ENCODE measurements at regions not wholly inside any gene's neighbourhood (a gene's known extent, or its start where the extent isn't known, plus 50 kb on each side); places are given as distances from the start of the nearest gene placed in this dataset.

DNA sequence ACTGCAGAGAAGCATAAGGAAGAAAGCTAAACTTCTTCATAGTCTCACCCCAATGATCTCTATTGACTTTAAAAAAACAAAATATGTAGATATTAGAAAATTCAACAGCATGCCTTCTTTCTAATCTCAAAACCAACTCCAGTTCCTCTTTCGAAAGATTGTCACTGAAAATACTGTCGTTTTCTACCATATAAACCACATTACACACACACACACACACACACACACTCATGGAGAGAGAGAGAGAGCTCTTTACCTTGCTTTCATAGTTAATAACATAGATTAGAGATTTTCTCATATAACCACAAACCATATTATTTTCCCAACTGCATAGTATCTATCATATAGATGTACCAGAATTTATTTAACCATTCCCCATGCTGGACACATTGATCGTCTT, 296.2 kb upstream of the MGMT start:
- no peak for TF ChIP-seq EZH2phosphoT487 (IDR thresholded peaks at IDR 0.05; ENCODE audit: low read depth, severe bottlenecking, unreplicated experiment)
- no peak for TF ChIP-seq EZH2 (IDR thresholded peaks at IDR 0.05; ENCODE audit: borderline replicate concordance)
- TF ChIP-seq, protein P1, sequence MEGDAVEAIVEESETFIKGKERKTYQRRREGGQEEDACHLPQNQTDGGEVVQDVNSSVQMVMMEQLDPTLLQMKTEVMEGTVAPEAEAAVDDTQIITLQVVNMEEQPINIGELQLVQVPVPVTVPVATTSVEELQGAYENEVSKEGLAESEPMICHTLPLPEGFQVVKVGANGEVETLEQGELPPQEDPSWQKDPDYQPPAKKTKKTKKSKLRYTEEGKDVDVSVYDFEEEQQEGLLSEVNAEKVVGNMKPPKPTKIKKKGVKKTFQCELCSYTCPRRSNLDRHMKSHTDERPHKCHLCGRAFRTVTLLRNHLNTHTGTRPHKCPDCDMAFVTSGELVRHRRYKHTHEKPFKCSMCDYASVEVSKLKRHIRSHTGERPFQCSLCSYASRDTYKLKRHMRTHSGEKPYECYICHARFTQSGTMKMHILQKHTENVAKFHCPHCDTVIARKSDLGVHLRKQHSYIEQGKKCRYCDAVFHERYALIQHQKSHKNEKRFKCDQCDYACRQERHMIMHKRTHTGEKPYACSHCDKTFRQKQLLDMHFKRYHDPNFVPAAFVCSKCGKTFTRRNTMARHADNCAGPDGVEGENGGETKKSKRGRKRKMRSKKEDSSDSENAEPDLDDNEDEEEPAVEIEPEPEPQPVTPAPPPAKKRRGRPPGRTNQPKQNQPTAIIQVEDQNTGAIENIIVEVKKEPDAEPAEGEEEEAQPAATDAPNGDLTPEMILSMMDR (IDR thresholded peaks at IDR 0.05; ENCODE audit: poor library complexity), result no peak
- 86% methylated on average over 3 of the region's 3 CpGs for WGBS (ENCODE audit: low lambda C conversion rate, missing lambda C conversion rate)
- Histone ChIP-seq H3K9me2 (replicated peaks; ENCODE audit: insufficient read depth) (no peaks in the 10 kb centered on the region), H3K9me3 (ENCODE audit: low read depth) (no peaks in the 10 kb centered on the region), H3K4me1 (ENCODE audit: insufficient read depth) (no peaks in the 10 kb centered on the region), H3K36me3 (replicated peaks; ENCODE audit: insufficient read depth, low read depth) (no peaks in the 10 kb centered on the region), H3K4me2 (no peak overlapping the region), H4K20me1 (ENCODE audit: insufficient read depth, poor library complexity, severe bottlenecking) (no peaks in the 10 kb centered on the region), H3K4me3 (no peak overlapping the region), H3K27ac (no peak overlapping the region), H2AFZ (no peak overlapping the region), H3K27me3 (no peaks in the 10 kb centered on the region), H3K79me2 (no peaks in the 10 kb centered on the region)
- no peak for DNase-seq (ENCODE audit: low spot score)

DNA sequence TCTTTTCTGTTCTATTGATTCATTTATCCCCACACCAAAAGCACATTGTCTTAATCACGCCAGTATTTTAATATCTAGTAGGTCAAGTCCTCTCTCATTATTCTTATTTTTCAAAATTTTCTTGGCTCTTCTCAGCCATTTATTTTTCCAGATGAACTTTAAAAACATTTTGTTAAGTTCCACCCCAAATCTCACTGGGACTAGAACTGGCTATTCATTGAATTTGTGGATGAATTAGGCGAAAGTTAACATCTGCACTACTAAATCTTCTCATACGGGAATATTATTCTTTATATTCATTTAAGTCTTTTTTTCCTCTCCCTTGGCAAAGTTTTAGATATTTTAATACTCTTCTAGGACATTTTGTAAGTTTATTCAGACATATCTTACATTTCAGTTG, 295.2 kb upstream of the MGMT start:
- 87% methylated on average over 3 of the region's 3 CpGs for WGBS (ENCODE audit: low lambda C conversion rate, missing lambda C conversion rate)
- H3K4me2 ChIP-seq, result no peak overlapping the region
- H3K4me3 ChIP-seq, result no peak overlapping the region
- no peak overlapping the region for H2AFZ ChIP-seq
- no peaks in the 10 kb centered on the region for H3K9me3 ChIP-seq (ENCODE audit: low read depth)
- no peaks in the 10 kb centered on the region for H3K9me2 ChIP-seq (replicated peaks; ENCODE audit: insufficient read depth)
- H3K27ac ChIP-seq, result no peak overlapping the region
- no peaks in the 10 kb centered on the region for H3K36me3 ChIP-seq (replicated peaks; ENCODE audit: insufficient read depth, low read depth)
- no peaks in the 10 kb centered on the region for H3K4me1 ChIP-seq (ENCODE audit: insufficient read depth)
- H3K27me3 ChIP-seq, result no peaks in the 10 kb centered on the region
- TF ChIP-seq EZH2phosphoT487 (IDR thresholded peaks at IDR 0.05; ENCODE audit: low read depth, severe bottlenecking, unreplicated experiment), result no peak
- TF ChIP-seq EZH2 (IDR thresholded peaks at IDR 0.05; ENCODE audit: borderline replicate concordance), result no peak
- TF ChIP-seq, protein P1 (IDR thresholded peaks at IDR 0.05; ENCODE audit: poor library complexity), result no peak
- H3K79me2 ChIP-seq, result no peaks in the 10 kb centered on the region
- no peaks in the 10 kb centered on the region for H4K20me1 ChIP-seq (ENCODE audit: insufficient read depth, poor library complexity, severe bottlenecking)
- no peak for DNase-seq (ENCODE audit: low spot score)

DNA sequence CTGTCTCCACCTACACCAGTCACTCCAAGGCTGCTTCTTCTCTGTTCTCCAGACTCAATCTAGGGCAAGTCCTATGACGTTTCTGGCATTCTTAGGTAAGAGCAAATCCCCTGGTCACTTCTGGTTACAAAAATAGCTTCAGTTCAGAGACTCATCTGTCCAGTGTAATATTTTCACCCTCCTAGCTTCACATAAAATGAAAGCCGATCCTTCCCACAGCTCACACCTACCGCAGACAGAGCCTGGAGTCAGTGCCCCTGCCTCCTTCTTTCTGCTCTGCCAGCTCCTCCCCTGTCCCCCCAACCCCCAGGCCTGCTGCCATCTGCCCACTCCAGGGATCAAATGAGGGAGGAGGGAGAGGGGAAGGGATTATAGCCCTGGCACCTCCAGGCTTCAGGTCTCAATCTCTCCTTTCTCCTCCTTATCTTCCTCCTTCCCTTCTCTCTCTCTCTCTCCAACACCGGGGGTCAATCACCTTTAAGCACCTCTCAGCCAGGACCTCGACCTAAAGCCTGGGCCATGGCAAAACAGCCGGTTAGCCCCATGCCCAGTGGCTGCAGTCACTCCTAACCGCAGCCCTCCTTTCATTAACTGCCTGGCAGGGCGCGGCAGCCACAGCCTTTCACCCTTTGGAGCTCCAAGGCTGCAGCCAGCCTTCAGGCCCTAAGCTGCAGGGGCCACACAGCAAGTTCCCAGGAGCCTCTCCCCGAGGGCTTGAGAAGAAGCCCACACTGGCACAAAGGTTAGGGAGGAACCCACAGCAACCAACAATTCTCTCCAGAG, 292.6 kb upstream of the MGMT start:
- Histone ChIP-seq H3K4me1 (ENCODE audit: insufficient read depth) (no peaks in the 10 kb centered on the region), H3K79me2 (no peaks in the 10 kb centered on the region), H3K4me2 (no peak overlapping the region), H3K9me3 (ENCODE audit: low read depth) (no peaks in the 10 kb centered on the region), H3K4me3 (no peak overlapping the region), H3K36me3 (replicated peaks; ENCODE audit: insufficient read depth, low read depth) (no peaks in the 10 kb centered on the region), H3K27ac (no peak overlapping the region), H3K27me3 (no peaks in the 10 kb centered on the region), H3K9me2 (replicated peaks; ENCODE audit: insufficient read depth) (no peaks in the 10 kb centered on the region), H4K20me1 (ENCODE audit: insufficient read depth, poor library complexity, severe bottlenecking) (no peaks in the 10 kb centered on the region), H2AFZ (no peak overlapping the region)
- DNase-seq (ENCODE audit: low spot score), result no peak
- TF ChIP-seq EZH2 (IDR thresholded peaks at IDR 0.05; ENCODE audit: borderline replicate concordance), result no peak
- no peak for TF ChIP-seq EZH2phosphoT487 (IDR thresholded peaks at IDR 0.05; ENCODE audit: low read depth, severe bottlenecking, unreplicated experiment)
- TF ChIP-seq, protein P1 (IDR thresholded peaks at IDR 0.05; ENCODE audit: poor library complexity), result no peak
- WGBS (ENCODE audit: low lambda C conversion rate, missing lambda C conversion rate), result 70% methylated on average over 10 of the region's 10 CpGs
